HUES48 (cell line): ENCODE measurements at regions not wholly inside any gene's neighbourhood (a gene's known extent, or its start where the extent isn't known, plus 50 kb on each side); places are given as distances from the start of the nearest gene placed in this dataset.
"Not testable (repeated sequence)": the region's sequence is repeated elsewhere in the genome, so short reads cannot be mapped to it uniquely, and the experiment has no call there.

Source experiments
- H3K27ac ChIP-seq: one replicate; pipeline ENCODE4 v1.7.0; 2013; ENCODE audit warnings: low read depth, low read length, inconsistent platforms
- H3K27me3 ChIP-seq: 2 replicates; pipeline ENCODE4 v1.6.1; 2013; ENCODE audit warnings: mild to moderate bottlenecking, low read length; ENCODE audit not compliant: control insufficient read depth, insufficient read depth
- H3K36me3 ChIP-seq: 2 replicates; pipeline ENCODE4 v1.6.1; 2013; ENCODE audit warnings: low read length; ENCODE audit not compliant: control insufficient read depth, insufficient read depth
- H3K4me1 ChIP-seq: 2 replicates; pipeline ENCODE4 v1.6.1; 2013; ENCODE audit warnings: mild to moderate bottlenecking, low read length; ENCODE audit not compliant: control insufficient read depth, insufficient read depth
- H3K4me3 ChIP-seq: 2 replicates; pipeline ENCODE4 v1.5.1; 2013; ENCODE audit warnings: mild to moderate bottlenecking, low read depth, low read length
- H3K9ac ChIP-seq: 2 replicates; pipeline ENCODE4 v1.6.1; 2013; ENCODE audit warnings: mild to moderate bottlenecking, low read depth, low read length, moderate library complexity
- H3K9me3 ChIP-seq: 2 replicates; pipeline ENCODE4 v1.6.1; 2013; ENCODE audit warnings: low read length; ENCODE audit not compliant: control insufficient read depth, insufficient read depth

DNA sequence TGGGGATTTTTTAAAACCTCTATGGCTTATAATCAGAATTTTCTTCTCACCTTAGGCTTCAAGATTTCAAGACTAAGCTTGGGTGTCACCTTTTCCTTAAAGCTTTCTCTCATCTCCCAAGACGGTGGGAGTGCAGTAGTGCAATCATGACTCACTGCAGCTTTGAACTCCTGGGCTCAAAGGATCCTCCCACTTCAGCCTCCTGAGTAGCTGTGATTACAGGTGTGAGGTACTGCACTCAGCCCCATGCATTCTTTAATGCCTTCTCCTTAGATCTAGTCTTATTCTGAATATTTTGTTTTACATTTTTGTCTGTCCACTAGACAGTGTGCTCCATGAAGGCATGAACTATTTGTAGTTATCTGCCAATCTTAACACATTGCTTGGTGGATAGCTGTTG, 55.7 kb upstream of the FAT3 start:
- Histone ChIP-seq H3K4me1 (no peaks in the 10 kb centered on the region), H3K27me3 (no peaks in the 10 kb centered on the region), H3K9me3 (peaks cover 9% of the 10 kb centered on the region), H3K4me3 (no peak overlapping the region), H3K27ac (no peak overlapping the region), H3K9ac (no peak overlapping the region), H3K36me3 (no peaks in the 10 kb centered on the region)

- Histone ChIP-seq H3K36me3 (no peaks in the 10 kb centered on the region), H3K9ac (no peak overlapping the region), H3K27ac (no peak overlapping the region), H3K27me3 (no peaks in the 10 kb centered on the region), H3K4me1 (peaks cover 3% of the 10 kb centered on the region; the same call in 1 of the 2 replicates), H3K4me3 (no peak overlapping the region), H3K9me3 (peaks cover 9% of the 10 kb centered on the region)
Measured at GRCh38 chr11:92167571-92167970, 57.0 kb upstream of the FAT3 start.

DNA sequence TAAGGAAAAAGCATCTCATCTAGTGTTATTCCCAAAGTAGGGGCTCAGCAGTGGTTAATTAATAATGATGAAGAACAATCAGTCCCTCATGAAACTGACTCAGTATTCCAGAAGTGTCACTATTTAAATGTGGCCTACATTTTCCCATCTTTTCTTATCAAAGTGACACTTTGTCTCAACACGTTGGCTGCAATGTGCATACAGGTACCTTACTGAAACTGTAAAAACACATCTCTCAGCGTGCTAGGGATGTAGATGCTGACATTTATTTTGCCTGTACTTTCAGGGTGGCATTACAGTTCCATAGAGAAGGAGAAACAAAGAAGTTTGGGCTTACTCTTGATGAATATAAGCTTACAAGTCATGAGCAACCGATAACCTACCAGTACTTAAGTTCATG, 58.3 kb upstream of the FAT3 start:
- H3K27me3 ChIP-seq: no peaks in the 10 kb centered on the region
- no peak overlapping the region for H3K9ac ChIP-seq
- H3K36me3 ChIP-seq: no peaks in the 10 kb centered on the region
- no peak overlapping the region for H3K4me3 ChIP-seq
- peaks cover 9% of the 10 kb centered on the region for H3K9me3 ChIP-seq
- peaks cover 3% of the 10 kb centered on the region; the same call in 1 of the 2 replicates for H3K4me1 ChIP-seq
- H3K27ac ChIP-seq: no peak overlapping the region

DNA sequence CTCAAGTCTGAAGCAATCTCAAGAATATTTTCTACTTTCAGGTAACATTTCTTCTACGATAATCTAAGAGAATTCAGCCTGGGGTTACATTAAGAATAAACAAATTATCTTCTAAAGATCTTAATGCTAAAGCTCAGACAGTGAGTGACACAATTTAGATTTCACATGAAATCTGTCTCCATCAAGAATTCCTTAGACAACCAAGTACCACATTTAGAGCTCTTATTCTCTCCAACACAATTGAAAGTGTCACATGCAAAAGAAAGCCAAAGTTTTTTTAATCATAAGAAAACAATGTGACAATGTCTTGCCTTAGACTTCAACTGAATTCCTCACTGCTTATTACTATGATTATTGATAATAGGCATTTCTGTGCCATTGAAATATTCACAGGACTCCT, 60.7 kb upstream of the FAT3 start:
- Histone ChIP-seq H3K4me1 (peaks cover 3% of the 10 kb centered on the region; the same call in 1 of the 2 replicates), H3K36me3 (no peaks in the 10 kb centered on the region), H3K4me3 (no peak overlapping the region), H3K9me3 (peaks cover 5% of the 10 kb centered on the region), H3K9ac (no peak overlapping the region), H3K27ac (no peak overlapping the region), H3K27me3 (no peaks in the 10 kb centered on the region)

- no peak overlapping the region for H3K4me3 ChIP-seq
- no peak overlapping the region for H3K9ac ChIP-seq
- no peaks in the 10 kb centered on the region for H3K9me3 ChIP-seq
- no peaks in the 10 kb centered on the region for H3K27me3 ChIP-seq
- peaks cover 3% of the 10 kb centered on the region; the same call in 1 of the 2 replicates for H3K4me1 ChIP-seq
- no peak overlapping the region for H3K27ac ChIP-seq
- H3K36me3 ChIP-seq: no peaks in the 10 kb centered on the region
Measured at GRCh38 chr11:92162776-92163175, 61.8 kb upstream of the FAT3 start.

GRCh38 chr11:92159931-92160330, 64.7 kb upstream of the FAT3 start:
- Histone ChIP-seq H3K27ac (no peak overlapping the region), H3K36me3 (no peaks in the 10 kb centered on the region), H3K9me3 (no peaks in the 10 kb centered on the region; the same call in 1 of the 2 replicates), H3K4me1 (peaks cover 3% of the 10 kb centered on the region; the same call in 1 of the 2 replicates), H3K27me3 (no peaks in the 10 kb centered on the region), H3K4me3 (no peak overlapping the region), H3K9ac (no peak overlapping the region)

- not testable (repeated sequence) for H3K27ac ChIP-seq, H3K4me3 ChIP-seq, H3K9ac ChIP-seq, H3K4me1 ChIP-seq, H3K9me3 ChIP-seq, H3K36me3 ChIP-seq, H3K27me3 ChIP-seq
Measured at GRCh38 chr11:92157390-92157789, 67.2 kb upstream of the FAT3 start.

- Histone ChIP-seq H3K4me3 (no peak overlapping the region), H3K4me1 (peaks cover 7% of the 10 kb centered on the region), H3K9ac (no peak overlapping the region), H3K27ac (no peak overlapping the region), H3K36me3 (no peaks in the 10 kb centered on the region), H3K9me3 (no peaks in the 10 kb centered on the region; the same call in 1 of the 2 replicates), H3K27me3 (no peaks in the 10 kb centered on the region)
Measured at GRCh38 chr11:92154611-92155010, 70.0 kb upstream of the FAT3 start.

GRCh38 chr11:92154110-92154509, 70.5 kb upstream of the FAT3 start:
- H3K9ac ChIP-seq: no peak overlapping the region
- no peaks in the 10 kb centered on the region for H3K36me3 ChIP-seq
- no peak overlapping the region for H3K27ac ChIP-seq
- H3K4me3 ChIP-seq: no peak overlapping the region
- no peaks in the 10 kb centered on the region for H3K27me3 ChIP-seq
- no peaks in the 10 kb centered on the region; the same call in 1 of the 2 replicates for H3K9me3 ChIP-seq
- peaks cover 7% of the 10 kb centered on the region for H3K4me1 ChIP-seq

DNA sequence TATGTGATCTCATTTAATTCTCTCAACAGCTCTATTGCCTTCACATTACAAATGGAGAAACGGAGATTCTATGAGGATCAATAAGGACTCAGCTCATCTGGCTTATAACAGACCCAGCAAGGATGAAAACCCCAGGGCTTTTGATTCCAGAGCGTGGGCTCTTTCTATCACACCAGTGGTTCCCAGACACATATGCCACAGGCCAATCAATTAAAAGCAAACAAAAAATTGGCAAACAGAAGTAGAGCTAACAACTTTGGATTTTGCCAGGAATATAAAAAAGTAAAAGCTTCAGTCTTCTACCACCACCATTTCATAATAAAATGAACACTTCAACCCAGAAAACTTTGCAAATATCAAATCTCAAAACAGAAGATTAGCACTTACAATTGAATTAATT, 71.1 kb upstream of the FAT3 start:
- H3K27ac ChIP-seq: no peak overlapping the region
- H3K9me3 ChIP-seq: no peaks in the 10 kb centered on the region; the same call in 1 of the 2 replicates
- no peak overlapping the region for H3K9ac ChIP-seq
- no peaks in the 10 kb centered on the region for H3K36me3 ChIP-seq
- H3K4me3 ChIP-seq: no peak overlapping the region
- no peaks in the 10 kb centered on the region for H3K27me3 ChIP-seq
- H3K4me1 ChIP-seq: peaks cover 7% of the 10 kb centered on the region

GRCh38 chr11:92152245-92152644, 72.4 kb upstream of the FAT3 start:
- H3K27me3 ChIP-seq: no peaks in the 10 kb centered on the region
- no peaks in the 10 kb centered on the region; the same call in 1 of the 2 replicates for H3K9me3 ChIP-seq
- H3K36me3 ChIP-seq: no peaks in the 10 kb centered on the region
- H3K27ac ChIP-seq: no peak overlapping the region
- H3K9ac ChIP-seq: no peak overlapping the region
- no peak overlapping the region for H3K4me3 ChIP-seq
- H3K4me1 ChIP-seq: peaks cover 7% of the 10 kb centered on the region

- H3K9ac ChIP-seq: no peak overlapping the region
- no peaks in the 10 kb centered on the region for H3K36me3 ChIP-seq
- no peaks in the 10 kb centered on the region for H3K27me3 ChIP-seq
- H3K4me1 ChIP-seq: peaks cover 7% of the 10 kb centered on the region
- no peak overlapping the region for H3K4me3 ChIP-seq
- H3K9me3 ChIP-seq: no peaks in the 10 kb centered on the region
- H3K27ac ChIP-seq: peak overlapping the region; percentile 29
Measured at GRCh38 chr11:92149996-92150395, 74.6 kb upstream of the FAT3 start.
